Right cardiac atrium (tissue), 5 donors: ENCODE measurements at regions not wholly inside any gene's neighbourhood (a gene's known extent, or its start where the extent isn't known, plus 50 kb on each side); places are given as distances from the start of the nearest gene placed in this dataset.

ENCODE experiments used
- ATAC-seq, 2 donors: fragments of 200-7000 bp; cut with Tn5 transposase; one replicate each; pipeline versions ENCODE4 v1.8.0 to v1.9.1; 2020; ENCODE audit warnings: moderate library complexity in 2 of 2, mild to moderate bottlenecking in 1 of 2
- DNase-seq, 3 donors: peaks; one replicate each; pipeline ENCODE4 v3.0.0-alpha.2; 2020
- H3K27ac ChIP-seq: one replicate; pipeline ENCODE4 v1.5.1; 2013; ENCODE audit warnings: mild to moderate bottlenecking, low read length, control low read depth, moderate library complexity
- H3K27me3 ChIP-seq: one replicate; pipeline ENCODE4 v1.6.1; 2013; ENCODE audit not compliant: control insufficient read depth, insufficient read depth
- H3K4me1 ChIP-seq: one replicate; pipeline ENCODE4 v1.6.1; 2013; ENCODE audit warnings: low read length; ENCODE audit not compliant: control insufficient read depth, insufficient read depth
- H3K4me3 ChIP-seq: one replicate; pipeline ENCODE4 v1.5.1; 2013; ENCODE audit warnings: low read length, control low read depth
- H3K9me3 ChIP-seq: one replicate; pipeline ENCODE4 v1.6.1; 2013; ENCODE audit warnings: low read length; ENCODE audit not compliant: control insufficient read depth
- WGBS: extraction: QIAGEN DNeasy Blood & Tissue Kit; methylation state at CpG from one replicate; pipeline ENCODE4 v1.1.7; 2013; 5-methylcytosine and 5-hydroxymethylcytosine counted together
- intact Hi-C, 4 donors: fragments of 100-400 bp; cut with DNase I; formaldehyde crosslinking; loops; one replicate each; pipeline versions ENCODE4 v1.11.0 to v1.14.0; 2022 to 2023
- donor health status: healthy with polysubstance abuse.
- donor health status: DM: no; HTN: yes; CAD: no.
- donor health status: DM: no; HTN: no; CAD: no.
- donor health status: DM: no; HTN: yes; CAD: no; lungs with severe emphysema.
- donor health status: DM: yes; HTN: yes; CAD: no.

DNA sequence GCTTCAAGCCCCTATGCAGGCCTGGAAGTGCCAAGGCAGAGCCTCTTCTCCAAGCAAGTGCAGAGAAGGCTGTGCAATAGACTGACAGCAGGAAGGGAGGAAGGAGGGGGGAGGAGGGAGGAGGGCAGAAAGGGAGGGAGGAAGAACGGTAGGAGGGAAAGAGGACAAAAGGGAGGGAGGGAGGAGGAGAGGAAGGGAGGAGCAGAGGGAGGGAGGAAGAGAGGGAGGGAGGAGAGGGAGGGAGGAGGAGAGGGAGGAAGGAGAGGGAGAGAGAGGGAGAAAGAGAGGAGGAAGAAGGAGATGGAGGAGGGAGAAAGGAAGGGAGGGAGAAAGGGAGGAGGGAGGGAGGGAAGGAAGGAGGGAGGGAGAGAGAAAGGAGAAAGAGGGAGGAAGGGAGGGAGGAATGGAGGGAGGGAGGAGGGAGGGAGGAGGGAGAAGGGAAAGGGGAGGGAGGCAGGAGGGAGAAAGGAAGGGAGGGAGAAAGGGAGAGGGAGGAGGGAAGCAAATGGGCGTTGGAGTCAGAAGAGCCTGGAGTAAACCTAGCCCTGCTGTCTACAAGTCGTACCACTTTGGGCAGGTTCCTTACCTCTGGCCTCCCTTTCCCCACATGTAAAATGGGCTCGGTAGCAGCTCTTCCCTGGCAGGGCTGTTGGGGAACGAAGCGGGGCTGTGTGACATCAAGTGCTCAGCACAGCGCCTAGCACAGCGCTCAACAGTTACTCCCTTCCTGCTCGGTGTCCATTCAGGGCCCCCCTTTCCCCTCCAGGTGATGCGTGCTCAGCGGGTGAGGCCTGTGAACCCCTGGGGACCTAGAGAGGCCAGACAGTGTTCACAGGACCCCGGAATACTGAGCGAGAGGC is 244.6 kb downstream of the NPHP4 start:
- Histone ChIP-seq H3K4me3 (no peak overlapping the region), H3K9me3 (no peaks in the 10 kb centered on the region), H3K27ac (no peak overlapping the region), H3K4me1 (no peaks in the 10 kb centered on the region), H3K27me3 (no peaks in the 10 kb centered on the region)
- 73% methylated on average over 13 of the region's 13 CpGs for WGBS
- no peak for ATAC-seq
- intact Hi-C loops, result loop anchor here (5.0 to 10.0 kb wide), 6 partner anchors 110 to 1840 kb away; no protein-coding TSS in a partner anchor
- DNase-seq, result peak in 1 of 3 donors; percentile 30

DNA sequence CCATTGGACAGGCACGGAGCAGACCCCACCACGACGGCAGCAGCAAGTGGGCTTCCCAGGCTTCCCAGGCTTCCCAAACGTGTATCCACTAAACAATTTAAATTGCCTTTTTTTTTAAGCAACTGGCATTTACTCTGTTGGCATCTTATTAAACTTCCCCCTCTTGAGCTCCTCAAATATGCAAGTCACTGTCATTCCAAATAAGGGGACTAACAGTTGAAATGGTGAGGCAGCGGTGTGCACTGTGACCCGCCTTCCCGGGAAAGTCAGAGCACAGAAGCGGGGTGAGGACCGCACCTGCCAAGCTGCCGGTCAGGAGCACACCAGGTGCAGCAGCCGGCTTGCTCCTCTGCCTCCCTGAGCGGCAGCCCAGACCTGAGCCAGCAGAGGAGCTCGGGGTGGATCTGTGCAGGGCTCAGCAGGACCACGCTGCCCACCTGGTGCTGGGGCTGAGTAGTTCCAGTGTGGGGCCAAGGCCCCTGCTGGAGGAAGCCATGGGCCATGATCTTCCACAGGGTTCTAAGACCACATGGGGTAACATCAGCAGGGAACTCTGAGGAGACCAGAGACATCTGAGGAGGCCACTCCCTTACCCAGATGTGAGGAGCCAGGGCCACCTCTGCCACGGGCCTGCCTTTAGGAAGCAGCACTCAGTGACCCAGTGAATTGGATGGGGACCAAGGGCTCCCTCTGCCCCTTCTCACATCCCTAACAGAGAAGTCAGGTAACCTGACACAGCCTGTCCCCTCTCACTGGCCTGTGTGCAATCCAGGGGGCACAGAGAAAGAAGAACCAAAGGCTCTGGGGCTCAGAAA is 245.4 kb downstream of the NPHP4 start:
- no peak for ATAC-seq

DNA sequence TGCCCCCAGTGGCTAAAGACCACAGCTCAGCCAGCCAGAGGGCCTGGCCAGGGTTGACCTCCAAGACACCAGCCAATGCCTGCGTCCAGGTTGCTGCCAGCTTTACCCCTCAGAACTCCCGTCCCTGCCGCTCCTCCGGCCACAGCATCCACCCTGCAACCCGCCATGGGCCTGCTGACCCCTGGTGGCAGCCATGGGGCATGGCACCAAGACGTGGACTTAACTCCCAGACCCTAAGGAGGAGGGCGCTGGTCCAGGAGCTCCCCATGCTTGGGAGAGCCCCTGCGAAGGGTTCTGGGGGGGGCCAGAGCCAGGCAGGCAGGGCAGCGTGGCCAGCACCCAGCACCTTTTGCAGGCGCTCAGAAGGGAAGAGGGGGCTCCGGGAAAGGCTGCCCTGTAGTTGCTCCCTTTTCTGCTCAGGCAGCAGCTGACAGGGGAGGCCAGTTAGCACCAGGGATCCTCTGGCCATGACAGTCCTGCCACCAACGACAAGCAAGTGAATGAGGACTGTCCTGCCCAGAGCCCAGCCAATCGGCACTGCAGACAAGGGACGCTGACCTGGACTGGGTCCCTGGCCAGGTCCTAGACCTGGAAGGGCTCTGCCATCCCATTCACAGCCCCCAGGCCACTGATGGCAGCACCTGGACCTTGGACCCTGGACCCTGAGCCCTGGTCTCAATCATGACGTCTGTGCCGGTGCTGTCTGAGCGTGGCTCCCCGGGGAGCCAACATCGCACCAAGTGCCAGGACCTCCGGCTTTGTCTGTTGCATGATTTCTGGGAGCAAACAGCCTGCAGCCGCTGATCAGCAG is 246.2 kb downstream of the NPHP4 start:
- intact Hi-C loops, result loop anchor here (5.0 to 10.0 kb wide), 6 partner anchors 109 to 1839 kb away; no protein-coding TSS in a partner anchor
- no peaks in the 10 kb centered on the region for H3K27me3 ChIP-seq
- no peaks in the 10 kb centered on the region for H3K4me1 ChIP-seq
- DNase-seq, result peak; percentile 65 to 85 (median 84)
- no peaks in the 10 kb centered on the region for H3K9me3 ChIP-seq
- no peak overlapping the region for H3K4me3 ChIP-seq
- ATAC-seq, result peak; percentile 80 to 82
- 32% methylated on average over 21 of the region's 21 CpGs for WGBS
- no peak overlapping the region for H3K27ac ChIP-seq

More for the DNA sequence above, 245.4 kb downstream of the NPHP4 start:
- Histone ChIP-seq H3K27me3 (no peaks in the 10 kb centered on the region), H3K9me3 (no peaks in the 10 kb centered on the region), H3K27ac (no peak overlapping the region), H3K4me1 (no peaks in the 10 kb centered on the region), H3K4me3 (no peak overlapping the region)
- intact Hi-C loops, result loop anchor here (5.0 to 10.0 kb wide), 6 partner anchors 110 to 1840 kb away; no protein-coding TSS in a partner anchor
- DNase-seq, result peak in 2 of 3 donors; percentile 20 to 25
- WGBS, result 68% methylated on average over 15 of the region's 15 CpGs

DNA sequence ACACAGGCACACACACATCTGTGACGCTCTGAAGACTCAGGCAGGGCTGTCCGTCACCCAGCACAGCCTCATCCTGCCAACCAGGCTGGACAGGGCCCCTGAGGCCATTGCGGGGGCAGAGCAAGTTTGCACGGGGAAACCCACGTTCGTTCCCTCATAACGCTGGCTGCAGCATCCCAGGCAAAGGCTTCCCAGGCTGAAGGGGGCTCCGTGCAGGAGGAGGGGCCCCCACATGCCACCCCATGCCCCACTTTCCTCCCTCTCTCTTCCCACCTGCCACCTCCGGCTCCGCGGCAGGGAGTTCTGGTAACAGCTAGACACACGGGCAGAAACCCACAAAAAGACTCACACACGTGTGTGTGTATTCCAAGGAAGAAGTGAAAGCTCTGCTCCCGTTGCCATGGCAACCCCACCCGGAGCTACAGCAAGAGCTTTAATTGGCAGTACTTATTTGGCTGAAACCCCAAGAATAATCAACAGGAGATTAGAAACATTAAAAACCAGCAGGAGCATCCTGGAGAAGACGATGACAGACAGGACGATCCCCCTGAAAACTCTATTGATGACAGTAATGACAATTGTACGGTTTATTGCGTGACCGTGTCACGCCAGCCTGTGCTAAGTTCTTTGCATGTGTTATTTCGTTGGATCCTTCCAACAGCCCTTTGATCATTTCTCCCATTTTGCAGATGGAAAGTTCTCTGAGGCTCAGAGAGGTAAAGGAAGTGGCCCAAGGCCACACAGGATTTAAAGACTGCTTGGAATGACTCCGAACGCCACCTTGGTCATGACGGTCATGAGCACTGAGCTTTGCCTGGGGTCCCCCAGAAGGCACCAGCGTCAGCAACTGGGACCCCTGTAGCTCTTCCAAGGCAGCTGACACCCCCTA is 247.1 kb downstream of the NPHP4 start:
- no peaks in the 10 kb centered on the region for H3K4me1 ChIP-seq
- 40% methylated on average over 26 of the region's 26 CpGs for WGBS
- peak in 1 of 3 donors; percentile 30 for DNase-seq
- intact Hi-C loops, result loop anchor here (5.0 to 10.0 kb wide), 6 partner anchors 108 to 1838 kb away; no protein-coding TSS in a partner anchor
- no peaks in the 10 kb centered on the region for H3K27me3 ChIP-seq
- ATAC-seq, result no peak
- no peak overlapping the region for H3K27ac ChIP-seq
- H3K9me3 ChIP-seq, result no peaks in the 10 kb centered on the region
- H3K4me3 ChIP-seq, result no peak overlapping the region

DNA sequence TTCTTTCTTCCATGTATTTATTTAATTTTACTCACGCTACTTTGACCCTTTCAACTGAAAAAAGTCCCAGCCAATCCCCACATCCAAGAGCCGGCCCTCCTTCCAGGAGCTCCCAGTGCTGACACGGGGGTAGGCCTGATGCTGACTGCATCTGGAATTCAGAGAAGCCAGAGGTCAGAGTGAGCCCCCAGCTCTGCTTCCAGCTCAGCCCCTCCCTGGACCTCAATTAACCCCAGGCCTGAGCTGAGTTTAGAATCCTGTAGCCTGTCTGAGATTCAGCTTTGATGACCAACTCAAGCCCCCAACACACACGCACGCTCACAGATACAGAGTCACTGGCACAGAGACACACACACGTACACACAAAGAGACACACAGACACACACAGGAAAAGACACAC is 247.9 kb downstream of the NPHP4 start:
- Histone ChIP-seq H3K27me3 (no peaks in the 10 kb centered on the region), H3K4me3 (no peak overlapping the region), H3K27ac (no peak overlapping the region), H3K9me3 (no peaks in the 10 kb centered on the region), H3K4me1 (no peaks in the 10 kb centered on the region)
- no peak for DNase-seq
- ATAC-seq, result no peak
- WGBS, result 72% methylated on average over 6 of the region's 6 CpGs
- intact Hi-C loops, result loop anchor here in 3 of 4 donors (10.0 kb wide), 3 partner anchors 110 to 240 kb away; no protein-coding TSS in a partner anchor

DNA sequence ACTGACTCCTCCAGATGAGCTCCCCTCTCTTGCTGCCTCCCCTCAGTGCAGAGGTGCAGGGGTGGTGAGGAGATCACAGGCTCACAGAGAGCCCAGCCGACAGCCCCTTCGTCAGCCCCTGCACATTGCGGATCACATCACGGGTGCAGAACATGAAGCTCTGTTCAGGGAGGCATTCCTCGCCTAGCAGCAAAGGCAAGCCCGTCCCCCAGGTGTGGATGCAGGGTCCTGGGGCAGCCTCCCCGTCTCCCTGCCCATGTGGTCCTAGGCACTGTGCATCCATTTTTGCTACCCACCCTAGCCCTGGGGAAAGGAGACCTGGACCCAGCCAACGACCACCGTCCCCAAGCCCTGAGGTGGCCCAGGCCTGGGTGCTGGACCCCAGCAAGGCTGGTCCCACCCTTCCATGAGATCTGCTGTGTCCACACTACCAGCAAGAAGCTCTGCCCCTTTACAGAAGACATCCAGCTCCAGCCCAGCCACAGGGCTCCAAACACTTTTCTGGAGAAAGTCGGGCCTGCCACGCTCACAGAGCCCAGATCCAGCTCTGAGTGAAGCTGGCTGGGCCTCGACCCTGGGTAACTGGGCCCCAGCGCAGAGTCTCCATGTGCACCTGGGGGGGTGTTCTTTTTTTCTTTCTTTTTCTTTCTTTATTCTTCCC is 248.7 kb downstream of the NPHP4 start:
- Histone ChIP-seq H3K4me1 (no peaks in the 10 kb centered on the region), H3K27me3 (no peaks in the 10 kb centered on the region), H3K9me3 (no peaks in the 10 kb centered on the region), H3K4me3 (no peak overlapping the region), H3K27ac (no peak overlapping the region)
- intact Hi-C loops, result loop anchor here in 3 of 4 donors (10.0 kb wide), 3 partner anchors 109 to 239 kb away; no protein-coding TSS in a partner anchor
- DNase-seq (no peak), ATAC-seq (no peak)
- WGBS, result 85% methylated on average over 13 of the region's 13 CpGs

DNA sequence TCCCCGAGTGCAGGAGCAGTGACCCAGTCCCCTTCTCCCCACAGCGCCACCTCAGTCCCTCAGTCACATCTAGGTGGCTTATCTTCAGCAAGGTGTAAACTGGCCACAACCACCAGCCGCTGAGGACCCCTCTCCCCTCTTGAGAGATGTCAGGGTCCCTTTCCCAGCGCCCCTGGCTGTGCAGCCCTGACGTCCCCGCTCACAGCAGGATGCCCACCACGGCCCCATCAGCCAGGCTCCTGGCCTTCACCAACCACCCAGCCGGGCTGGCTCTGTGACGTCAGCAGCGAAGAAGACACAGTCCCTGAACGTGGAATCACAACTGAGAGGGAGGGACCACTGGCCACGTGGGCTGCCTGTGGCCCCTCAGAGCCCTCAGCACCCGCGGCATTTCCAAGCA is 249.4 kb downstream of the NPHP4 start:
- ATAC-seq (no peak), DNase-seq (peak in 1 of 3 donors; percentile 36)
- H3K4me1 ChIP-seq, result no peaks in the 10 kb centered on the region
- WGBS, result 88% methylated on average over 14 of the region's 14 CpGs
- intact Hi-C loops, result loop anchor here in 3 of 4 donors (10.0 kb wide), 3 partner anchors 108 to 238 kb away; no protein-coding TSS in a partner anchor
- no peak overlapping the region for H3K4me3 ChIP-seq
- H3K9me3 ChIP-seq, result no peaks in the 10 kb centered on the region
- no peaks in the 10 kb centered on the region for H3K27me3 ChIP-seq
- H3K27ac ChIP-seq, result no peak overlapping the region

DNA sequence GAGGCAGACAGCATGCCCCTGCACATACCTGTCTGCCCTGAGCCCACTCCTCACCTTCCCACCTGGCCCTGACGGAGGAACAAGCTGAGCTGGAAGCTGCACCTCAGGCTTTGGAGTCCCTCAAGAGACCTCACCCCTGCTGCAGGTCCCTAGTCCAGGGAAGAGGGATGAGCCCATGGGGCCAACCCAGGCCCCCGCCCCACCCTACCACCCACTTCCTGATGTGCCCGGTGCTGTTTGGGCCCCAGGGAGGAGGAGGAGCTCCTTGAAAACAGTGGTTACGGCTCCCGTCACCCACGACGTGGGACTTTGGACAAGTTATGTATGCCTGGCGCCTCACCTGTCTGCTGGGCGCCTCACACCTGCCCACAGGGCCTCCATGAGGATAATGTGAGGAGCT is 250.2 kb downstream of the NPHP4 start:
- intact Hi-C loops, result loop anchor here in 3 of 4 donors (10.0 kb wide), 3 partner anchors 107 to 237 kb away; no protein-coding TSS in a partner anchor
- Histone ChIP-seq H3K4me1 (no peaks in the 10 kb centered on the region), H3K9me3 (no peaks in the 10 kb centered on the region), H3K27ac (no peak overlapping the region), H3K4me3 (no peak overlapping the region), H3K27me3 (no peaks in the 10 kb centered on the region)
- no peak for ATAC-seq
- WGBS, result 84% methylated on average over 9 of the region's 9 CpGs
- peak in 1 of 3 donors; percentile 32 for DNase-seq
